Duodenal mucosa (tissue), 2 donors: ENCODE measurements at regions not wholly inside any gene's neighbourhood (a gene's known extent, or its start where the extent isn't known, plus 50 kb on each side); places are given as distances from the start of the nearest gene placed in this dataset.

ENCODE experiments used
- H3K27ac ChIP-seq: one replicate; pipeline ENCODE4 v1.7.0; 2013; ENCODE audit warnings: low read depth, low read length
- H3K27me3 ChIP-seq, 2 donors: one replicate each; pipeline ENCODE4 v1.7.0; 2013; ENCODE audit warnings: low read length in 2 of 2, control low read depth in 1 of 2; ENCODE audit not compliant: insufficient read depth in 2 of 2, control insufficient read depth in 1 of 2
- H3K36me3 ChIP-seq, 2 donors: one replicate each; pipeline ENCODE4 v1.7.0; 2013; ENCODE audit warnings: low read length in 2 of 2, control low read depth in 1 of 2; ENCODE audit not compliant: insufficient read depth in 2 of 2, control insufficient read depth in 1 of 2
- H3K4me1 ChIP-seq, 2 donors: one replicate each; pipeline ENCODE4 v1.7.0; 2013; ENCODE audit warnings: low read length in 2 of 2, control low read depth in 1 of 2; ENCODE audit not compliant: insufficient read depth in 2 of 2, control insufficient read depth in 1 of 2
- H3K4me3 ChIP-seq, 2 donors: one replicate each; pipeline ENCODE4 v1.7.0; 2013; ENCODE audit warnings: low read length in 2 of 2, low read depth in 1 of 2
- H3K9ac ChIP-seq, 2 donors: one replicate each; pipeline ENCODE4 v1.7.0; 2013; ENCODE audit warnings: low read length in 2 of 2, low read depth in 1 of 2
- H3K9me3 ChIP-seq, 2 donors: one replicate each; pipeline ENCODE4 v1.7.0; 2013; ENCODE audit warnings: low read length in 2 of 2, control low read depth in 1 of 2; ENCODE audit not compliant: control insufficient read depth in 1 of 2

DNA sequence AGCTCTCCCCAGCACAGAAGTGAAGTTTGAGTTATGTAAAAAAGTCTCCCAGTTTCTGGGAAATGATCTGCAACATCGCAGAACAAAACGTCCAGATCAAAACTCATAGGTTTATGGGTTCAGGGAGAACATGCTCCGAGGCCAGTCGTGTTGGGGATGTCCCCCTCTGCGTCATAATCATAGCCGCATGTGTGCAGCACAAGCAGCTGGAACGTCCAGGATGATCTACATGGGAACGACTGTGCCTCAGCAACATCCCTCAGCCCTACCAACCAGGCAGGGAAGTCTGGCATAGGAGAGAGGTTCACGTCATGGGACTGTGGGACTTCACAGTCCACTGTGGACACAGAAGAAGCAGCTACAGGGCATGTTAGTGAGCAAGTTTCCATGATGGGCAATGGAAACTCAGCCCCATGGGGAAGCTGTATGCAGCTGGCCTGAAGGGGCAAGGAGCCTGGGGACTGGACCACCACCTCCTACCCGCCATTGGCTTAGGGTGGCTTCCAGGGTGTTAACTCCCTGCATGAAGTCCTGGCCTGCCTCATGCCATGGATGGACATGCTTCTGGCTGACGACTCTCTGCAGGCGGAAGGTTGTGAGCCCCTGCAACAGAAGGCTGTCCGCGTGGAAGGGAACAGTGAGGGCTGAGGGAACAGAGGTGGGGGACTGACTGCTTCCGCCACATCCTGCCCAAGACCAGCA is 96.9 kb downstream of the COPS8 start:
- Histone ChIP-seq H3K27me3 (peaks cover 0 to 3% of the 10 kb centered on the region in 2 donors), H3K9me3 (no peaks in the 10 kb centered on the region), H3K27ac (no peak overlapping the region), H3K4me1 (no peaks in the 10 kb centered on the region), H3K9ac (no peak overlapping the region), H3K4me3 (no peak overlapping the region), H3K36me3 (no peaks in the 10 kb centered on the region)

- Histone ChIP-seq H3K27me3 (peaks cover 0 to 3% of the 10 kb centered on the region in 2 donors), H3K4me3 (no peak overlapping the region), H3K36me3 (no peaks in the 10 kb centered on the region), H3K9me3 (no peaks in the 10 kb centered on the region), H3K9ac (no peak overlapping the region), H3K27ac (no peak overlapping the region), H3K4me1 (no peaks in the 10 kb centered on the region)
These were observed 98.7 kb downstream of the COPS8 start for GRCh38 chr2:237184192-237184918.

DNA sequence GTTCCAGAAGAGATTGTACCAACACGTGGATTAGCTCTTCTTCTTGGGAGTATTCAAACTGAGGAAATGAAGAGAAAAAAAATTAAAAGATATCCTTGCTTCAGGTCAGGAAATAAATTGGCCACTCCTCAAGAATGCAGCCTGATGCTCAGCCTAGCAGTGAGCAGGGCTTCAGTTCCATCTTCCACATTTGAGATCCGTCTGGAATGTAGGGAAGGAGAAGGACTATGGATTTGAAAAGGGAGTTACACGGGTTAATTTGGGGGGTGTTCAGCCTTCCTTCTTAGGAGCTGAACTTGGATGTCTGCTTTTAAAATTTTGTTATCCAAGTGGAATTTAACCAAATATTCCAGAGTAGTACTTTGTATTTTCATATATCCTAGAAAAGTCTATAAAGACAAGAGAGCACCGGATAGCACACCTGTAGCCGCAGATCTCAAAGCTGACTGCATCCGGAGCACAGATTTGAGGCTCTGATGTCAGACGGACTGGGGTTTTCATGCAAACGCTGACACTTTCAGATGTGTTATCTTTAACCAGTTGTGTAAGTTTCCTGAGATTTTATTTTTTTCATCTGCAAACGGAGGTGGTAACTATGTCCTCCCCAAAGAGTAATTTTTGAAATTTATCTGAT is 99.3 kb downstream of the COPS8 start:
- Histone ChIP-seq H3K27me3 (peaks cover 0 to 3% of the 10 kb centered on the region in 2 donors), H3K9ac (no peak overlapping the region), H3K9me3 (no peaks in the 10 kb centered on the region), H3K36me3 (no peaks in the 10 kb centered on the region), H3K4me1 (no peaks in the 10 kb centered on the region), H3K4me3 (no peak overlapping the region), H3K27ac (no peak overlapping the region)

DNA sequence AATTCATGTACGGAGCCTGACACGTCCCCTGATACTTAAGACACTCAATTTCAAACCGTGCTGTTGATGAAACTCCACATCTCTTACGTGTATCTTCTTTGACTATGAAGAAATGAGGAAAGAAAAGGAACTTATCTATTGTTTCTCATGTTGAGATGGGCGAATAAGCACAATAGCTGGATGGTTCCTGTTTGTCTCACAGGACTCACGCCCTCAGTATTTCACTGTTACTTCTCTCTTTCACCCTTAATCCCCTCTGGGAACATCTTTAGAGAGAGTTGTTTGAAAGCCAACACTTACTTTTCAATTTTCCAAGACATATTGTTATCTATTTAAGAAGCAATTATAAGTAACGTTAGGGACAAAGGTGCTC is 99.8 kb downstream of the COPS8 start:
- Histone ChIP-seq H3K27ac (no peak overlapping the region), H3K4me1 (no peaks in the 10 kb centered on the region), H3K4me3 (no peak overlapping the region)

GRCh38 chr2:237189799-237190198 is 104.1 kb downstream of the COPS8 start:
- H3K27ac ChIP-seq = no peak overlapping the region
- H3K27me3 ChIP-seq = no peaks in the 10 kb centered on the region
- H3K9me3 ChIP-seq = no peaks in the 10 kb centered on the region
- no peaks in the 10 kb centered on the region for H3K4me1 ChIP-seq
- H3K36me3 ChIP-seq = no peaks in the 10 kb centered on the region
- H3K4me3 ChIP-seq = no peak overlapping the region
- no peak overlapping the region for H3K9ac ChIP-seq

More for the DNA sequence above, 99.8 kb downstream of the COPS8 start:
- Histone ChIP-seq H3K36me3 (no peaks in the 10 kb centered on the region), H3K9ac (no peak overlapping the region), H3K9me3 (no peaks in the 10 kb centered on the region), H3K27me3 (peaks cover 0 to 3% of the 10 kb centered on the region in 2 donors)

- Histone ChIP-seq H3K9ac (no peak overlapping the region), H3K4me3 (no peak overlapping the region), H3K9me3 (no peaks in the 10 kb centered on the region), H3K36me3 (no peaks in the 10 kb centered on the region), H3K27ac (no peak overlapping the region), H3K4me1 (no peaks in the 10 kb centered on the region), H3K27me3 (no peaks in the 10 kb centered on the region)
These were observed 105.5 kb downstream of the COPS8 start for GRCh38 chr2:237190966-237191713.

DNA sequence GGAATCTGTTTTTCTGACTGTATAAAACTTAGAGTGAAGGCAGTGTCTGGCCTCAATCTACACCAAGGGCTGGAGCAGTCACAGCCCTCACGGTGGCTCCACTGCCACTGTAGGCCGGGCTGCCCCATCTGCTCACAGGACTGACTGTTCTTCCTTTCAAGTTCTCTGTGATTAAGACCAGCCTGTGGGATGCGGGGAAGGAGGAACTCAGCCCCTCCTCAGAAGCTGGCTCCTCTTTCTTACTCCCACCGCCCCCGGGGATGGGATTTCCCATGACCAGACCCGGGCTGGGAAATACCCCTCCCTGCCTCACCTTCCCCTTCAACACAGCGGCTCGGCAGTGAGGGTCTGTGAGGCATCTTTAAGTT is 106.0 kb downstream of the COPS8 start:
- Histone ChIP-seq H3K4me3 (no peak overlapping the region), H3K9me3 (no peaks in the 10 kb centered on the region), H3K27me3 (no peaks in the 10 kb centered on the region), H3K4me1 (no peaks in the 10 kb centered on the region), H3K36me3 (no peaks in the 10 kb centered on the region), H3K27ac (no peak overlapping the region), H3K9ac (no peak overlapping the region)

DNA sequence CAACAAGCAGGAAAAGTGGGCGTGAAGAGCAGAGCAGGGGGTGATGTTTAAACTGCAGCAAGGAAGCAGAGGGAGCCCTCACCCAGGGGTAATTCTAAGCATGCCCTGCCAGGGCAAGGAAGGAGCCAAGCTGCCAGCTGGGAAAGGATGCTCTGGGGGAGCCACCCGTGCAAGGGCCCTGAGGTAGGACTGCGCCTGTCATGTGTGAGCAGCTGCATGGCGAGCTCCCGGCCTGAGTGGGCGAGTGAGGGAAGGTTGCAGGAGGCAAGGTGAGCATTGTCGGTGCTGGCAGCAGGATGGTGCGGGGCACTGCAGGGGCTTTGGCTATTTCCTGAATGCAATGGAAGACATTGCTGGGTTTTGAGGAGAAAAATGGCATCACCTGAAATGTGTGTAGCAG is 107.2 kb downstream of the COPS8 start:
- no peak overlapping the region for H3K9ac ChIP-seq
- H3K27me3 ChIP-seq = no peaks in the 10 kb centered on the region
- H3K27ac ChIP-seq = no peak overlapping the region
- no peaks in the 10 kb centered on the region for H3K4me1 ChIP-seq
- H3K9me3 ChIP-seq = no peaks in the 10 kb centered on the region
- no peaks in the 10 kb centered on the region for H3K36me3 ChIP-seq
- H3K4me3 ChIP-seq = no peak overlapping the region

- H3K9ac ChIP-seq = no peak overlapping the region
- no peaks in the 10 kb centered on the region for H3K4me1 ChIP-seq
- H3K27me3 ChIP-seq = no peaks in the 10 kb centered on the region
- H3K36me3 ChIP-seq = no peaks in the 10 kb centered on the region
- no peak overlapping the region for H3K27ac ChIP-seq
- H3K4me3 ChIP-seq = no peak overlapping the region
- no peaks in the 10 kb centered on the region for H3K9me3 ChIP-seq
These were observed 107.7 kb downstream of the COPS8 start for GRCh38 chr2:237193436-237193835.

GRCh38 chr2:237194081-237194480 is 108.4 kb downstream of the COPS8 start:
- no peaks in the 10 kb centered on the region for H3K4me1 ChIP-seq
- no peaks in the 10 kb centered on the region for H3K36me3 ChIP-seq
- H3K27ac ChIP-seq = no peak overlapping the region
- H3K27me3 ChIP-seq = no peaks in the 10 kb centered on the region
- no peaks in the 10 kb centered on the region for H3K9me3 ChIP-seq
- no peak overlapping the region for H3K9ac ChIP-seq
- no peak overlapping the region for H3K4me3 ChIP-seq
